Vagina (tissue), 2 donors: ENCODE measurements at regions not wholly inside any gene's neighbourhood (a gene's known extent, or its start where the extent isn't known, plus 50 kb on each side); places are given as distances from the start of the nearest gene placed in this dataset.

ENCODE experiments used
- CTCF ChIP-seq, 3 experiments: fragments of 450-650 bp in 2 of 3; fragments of 200-600 bp in 1 of 3; sonication (generic) in 1 of 3; IDR thresholded peaks; one replicate each; pipeline ENCODE4 v1.5.1; 2017 to 2019; ENCODE audit warnings: antibody characterized with exemption in 3 of 3, mild to moderate bottlenecking in 2 of 3, moderate library complexity in 2 of 3
- POLR2A ChIP-seq, 2 donors: fragments of 450-650 bp; IDR thresholded peaks; one replicate each; pipeline ENCODE4 v1.6.1; 2017; ENCODE audit warnings: antibody characterized with exemption in 2 of 2, mild to moderate bottlenecking in 2 of 2, moderate library complexity in 2 of 2

- TF ChIP-seq CTCF (IDR thresholded peaks at IDR 0.05) (no peak), POLR2A (IDR thresholded peaks at IDR 0.05) (no peak)
Measured at GRCh38 chr12:126856958-126857357, 1410.0 kb upstream of the TMEM132C start.
